ENCODE measurements at regions not wholly inside any gene's neighbourhood (a gene's known extent, or its start where the extent isn't known, plus 50 kb on each side); places are given as distances from the start of the nearest gene placed in this dataset.

GRCh38 chr4:184899261-184900134, 73.7 kb upstream of the ACSL1 start:
- H3K27me3 ChIP-seq = no peaks in the 10 kb centered on the region
- DNase-seq = no peak
- intact Hi-C loops (cut with DNase I; ENCODE audit: low total_unique reads) = no loop called here
- no peaks in the 10 kb centered on the region for H3K9me3 ChIP-seq
- no peaks in the 10 kb centered on the region for H3K36me3 ChIP-seq
- TF ChIP-seq CTCF (IDR thresholded peaks at IDR 0.05) = no peak
- no peaks in the 10 kb centered on the region for H3K4me1 ChIP-seq
- H3K4me3 ChIP-seq = no peak overlapping the region
- H3K27ac ChIP-seq = no peak overlapping the region

- no peaks in the 10 kb centered on the region for H3K27me3 ChIP-seq
- H3K36me3 ChIP-seq = no peaks in the 10 kb centered on the region
- no peaks in the 10 kb centered on the region for H3K9me3 ChIP-seq
- TF ChIP-seq CTCF (IDR thresholded peaks at IDR 0.05) = no peak
- intact Hi-C loops (cut with DNase I; ENCODE audit: low total_unique reads) = no loop called here
- DNase-seq = no peak
- no peaks in the 10 kb centered on the region for H3K4me1 ChIP-seq
- no peak overlapping the region for H3K4me3 ChIP-seq
- H3K27ac ChIP-seq = no peak overlapping the region
Measured at GRCh38 chr4:184900184-184900583, 74.4 kb upstream of the ACSL1 start.

- Histone ChIP-seq H3K4me1 (no peaks in the 10 kb centered on the region), H3K27me3 (no peaks in the 10 kb centered on the region), H3K27ac (no peak overlapping the region), H3K4me3 (no peak overlapping the region), H3K36me3 (no peaks in the 10 kb centered on the region), H3K9me3 (no peaks in the 10 kb centered on the region)
- no peak for DNase-seq
- no peak for TF ChIP-seq CTCF (IDR thresholded peaks at IDR 0.05)
- intact Hi-C loops (cut with DNase I; ENCODE audit: low total_unique reads) = no loop called here
Measured at GRCh38 chr4:184902550-184902949, 76.8 kb upstream of the ACSL1 start.

GRCh38 chr4:184906480-184907097, 80.8 kb upstream of the ACSL1 start:
- Histone ChIP-seq H3K4me3 (no peak overlapping the region), H3K4me1 (no peaks in the 10 kb centered on the region), H3K27me3 (no peaks in the 10 kb centered on the region), H3K9me3 (peaks cover 0 to 2% (median 0%) of the 10 kb centered on the region in 3 donors), H3K36me3 (no peaks in the 10 kb centered on the region), H3K27ac (no peak overlapping the region)
- intact Hi-C loops (cut with DNase I; ENCODE audit: low total_unique reads) = no loop called here
- DNase-seq = no peak
- TF ChIP-seq CTCF (IDR thresholded peaks at IDR 0.05) = no peak

- Histone ChIP-seq H3K36me3 (no peaks in the 10 kb centered on the region), H3K27me3 (no peaks in the 10 kb centered on the region), H3K4me1 (no peaks in the 10 kb centered on the region), H3K27ac (no peak overlapping the region), H3K9me3 (peaks cover 0 to 8% (median 3%) of the 10 kb centered on the region in 3 donors), H3K4me3 (no peak overlapping the region)
- no peak for DNase-seq
- intact Hi-C loops (cut with DNase I; ENCODE audit: low total_unique reads) = no loop called here
- TF ChIP-seq CTCF (IDR thresholded peaks at IDR 0.05) = no peak
Measured at GRCh38 chr4:184907216-184907615, 81.4 kb upstream of the ACSL1 start.
